HCT116 (cell line): ENCODE measurements at regions not wholly inside any gene's neighbourhood (a gene's known extent, or its start where the extent isn't known, plus 50 kb on each side); places are given as distances from the start of the nearest gene placed in this dataset.
"Not testable (repeated sequence)": the region's sequence is repeated elsewhere in the genome, so short reads cannot be mapped to it uniquely, and the experiment has no call there.

Source experiments
- ATAC-seq: fragments of 200-7000 bp; cut with Tn5 transposase; 2 replicates; pipeline ENCODE4 v1.9.1; 2020; ENCODE audit warnings: mild to moderate bottlenecking, moderate library complexity
- BruUV-seq: library from RNA; stranded (reverse); fragments of 400-500 nt; replicated peaks from 2 replicates; lab custom pipeline; 2021; lab: Mats Ljungman, UMichigan
- CTCF ChIA-PET: fragments of 300-600 bp; sonication (Branson Sonifier 250); formaldehyde crosslinking; loops from one replicate; lab custom pipeline; 2021; ENCODE audit warnings: antibody characterized with exemption; lab: Charles Lee
- POLR2A ChIA-PET: fragments of 300-600, 350-600 bp; sonication (Branson Sonifier 250); formaldehyde crosslinking; loops from one replicate; lab custom pipeline; 2021; ENCODE audit warnings: antibody characterized with exemption; lab: Charles Lee
- RAD21 ChIA-PET, 2 experiments: fragments of 300-600 bp; sonication (Branson Sonifier 250); formaldehyde crosslinking; loops; one replicate each; lab custom pipeline; 2023; ENCODE audit warnings: low total read pairs in 2 of 2; ENCODE audit not compliant: uncharacterized antibody in 2 of 2, unreplicated experiment in 2 of 2, low non-redundant PET in 1 of 2; lab: Charles Lee
- DNase-seq: peaks from one replicate; pipeline ENCODE4 v3.0.0-alpha.2; 2010; ENCODE audit warnings: low read depth, low spot score
- H2AFZ ChIP-seq: fragments of 200-600 bp; shearing (Covaris generic), sonication (generic); 2 replicates; pipeline ENCODE4 v1.6.1; 2017; ENCODE audit warnings: low read depth, mixed run types, mixed read lengths, antibody characterized with exemption, low read length; ENCODE audit not compliant: poor library complexity, severe bottlenecking
- H3K27ac ChIP-seq: 2 replicates; pipeline ENCODE4 v1.5.1; 2012; ENCODE audit warnings: low read depth, low read length
- H3K27me3 ChIP-seq: fragments of 200-600 bp; sonication (generic); 2 replicates; pipeline ENCODE4 v1.6.1; 2016; ENCODE audit warnings: mixed run types, low read length, mixed read lengths; ENCODE audit not compliant: insufficient read depth
- H3K36me3 ChIP-seq, 2 experiments: fragments of 200-500 bp in 1 of 2; fragments of 200-600 bp in 1 of 2; sonication (Bioruptor generic) in 1 of 2; sonication (generic) in 1 of 2; 2 replicates each; pipeline versions ENCODE4 v1.5.1 to v1.6.1; 2014 to 2016; ENCODE audit warnings: low read length in 2 of 2, inconsistent platforms in 1 of 2, mixed read lengths in 1 of 2, mixed run types in 1 of 2; ENCODE audit not compliant: insufficient read depth in 2 of 2, control insufficient read depth in 1 of 2
- H3K4me1 ChIP-seq, 2 experiments: fragments of 200-600 bp in 1 of 2; sonication (generic) in 1 of 2; 2 replicates each; pipeline versions ENCODE4 v1.5.1 to v1.6.1; 2012 to 2017; ENCODE audit warnings: low read length in 2 of 2, inconsistent platforms in 1 of 2, mild to moderate bottlenecking in 1 of 2, mixed read lengths in 1 of 2, mixed run types in 1 of 2, moderate library complexity in 1 of 2; ENCODE audit not compliant: insufficient read depth in 2 of 2, control insufficient read depth in 1 of 2
- H3K4me2 ChIP-seq: fragments of 200-600 bp; sonication (generic); 2 replicates; pipeline ENCODE4 v1.6.1; 2017; ENCODE audit warnings: mixed run types, low read length, mixed read lengths
- H3K4me3 ChIP-seq, 2 experiments: fragments of 200-600 bp in 1 of 2; sonication (generic) in 1 of 2; replicated peaks in 1 of 2; 2 replicates each; pipeline ENCODE4 v1.5.1; 2011 to 2016; ENCODE audit warnings: low read length in 2 of 2, control low read depth in 1 of 2, low read depth in 1 of 2, mild to moderate bottlenecking in 1 of 2, mixed read lengths in 1 of 2, mixed run types in 1 of 2
- H3K79me2 ChIP-seq: fragments of 200-600 bp; sonication (generic); 2 replicates; pipeline ENCODE4 v1.6.1; 2017; ENCODE audit warnings: mild to moderate bottlenecking, mixed run types, low read length, moderate library complexity, mixed read lengths; ENCODE audit not compliant: insufficient read depth
- H3K9ac ChIP-seq: fragments of 200-600 bp; sonication (generic); 2 replicates; pipeline ENCODE4 v1.6.1; 2016; ENCODE audit warnings: low read length, mixed read lengths
- H3K9me2 ChIP-seq: fragments of 200-600 bp; sonication (generic), shearing (Covaris generic); 2 replicates; pipeline ENCODE4 v1.6.1; 2017; ENCODE audit warnings: mixed run types, mild to moderate bottlenecking, moderate library complexity; ENCODE audit not compliant: insufficient read depth
- H3K9me3 ChIP-seq, 2 experiments: fragments of 200-500 bp in 1 of 2; fragments of 200-600 bp in 1 of 2; sonication (Bioruptor generic) in 1 of 2; sonication (generic) in 1 of 2; 2 replicates each; pipeline ENCODE4 v1.6.1; 2014 to 2017; ENCODE audit warnings: low read length in 2 of 2, mixed read lengths in 2 of 2, inconsistent platforms in 1 of 2, low read depth in 1 of 2, mild to moderate bottlenecking in 1 of 2, mixed run types in 1 of 2, moderate library complexity in 1 of 2; ENCODE audit not compliant: control insufficient read depth in 1 of 2, insufficient read depth in 1 of 2
- H4K20me1 ChIP-seq: fragments of 200-600 bp; sonication (generic), shearing (Covaris generic); 2 replicates; pipeline ENCODE4 v1.6.1; 2017; ENCODE audit warnings: mixed run types, mild to moderate bottlenecking, moderate library complexity; ENCODE audit not compliant: insufficient read depth
- intact Hi-C: fragments of 100-400 bp; cut with micrococcal nuclease; formaldehyde crosslinking; loops from 2 replicates; pipeline ENCODE4 v1.10.0; 2022

- ATAC-seq, H3K9ac ChIP-seq, BruUV-seq, H3K79me2 ChIP-seq, H2AFZ ChIP-seq, intact Hi-C loops, POLR2A ChIA-PET, CTCF ChIA-PET, H3K9me2 ChIP-seq, H4K20me1 ChIP-seq, RAD21 ChIA-PET, H3K4me1 ChIP-seq, H3K27ac ChIP-seq, DNase-seq, H3K36me3 ChIP-seq, H3K4me3 ChIP-seq, H3K9me3 ChIP-seq, H3K27me3 ChIP-seq, H3K4me2 ChIP-seq: not testable (repeated sequence)
These were observed 284.9 kb downstream of the CCDC74A start for GRCh38 chr2:131812605-131813004.

- CTCF ChIA-PET, H3K9me2 ChIP-seq, DNase-seq, H3K4me2 ChIP-seq, H3K27ac ChIP-seq, H4K20me1 ChIP-seq, intact Hi-C loops, RAD21 ChIA-PET, H3K27me3 ChIP-seq, H3K4me1 ChIP-seq, H3K9ac ChIP-seq, H3K9me3 ChIP-seq, H2AFZ ChIP-seq, BruUV-seq, H3K4me3 ChIP-seq, H3K36me3 ChIP-seq, POLR2A ChIA-PET, H3K79me2 ChIP-seq, ATAC-seq: not testable (repeated sequence)
These were observed 285.7 kb downstream of the CCDC74A start for GRCh38 chr2:131813378-131813777.

DNA sequence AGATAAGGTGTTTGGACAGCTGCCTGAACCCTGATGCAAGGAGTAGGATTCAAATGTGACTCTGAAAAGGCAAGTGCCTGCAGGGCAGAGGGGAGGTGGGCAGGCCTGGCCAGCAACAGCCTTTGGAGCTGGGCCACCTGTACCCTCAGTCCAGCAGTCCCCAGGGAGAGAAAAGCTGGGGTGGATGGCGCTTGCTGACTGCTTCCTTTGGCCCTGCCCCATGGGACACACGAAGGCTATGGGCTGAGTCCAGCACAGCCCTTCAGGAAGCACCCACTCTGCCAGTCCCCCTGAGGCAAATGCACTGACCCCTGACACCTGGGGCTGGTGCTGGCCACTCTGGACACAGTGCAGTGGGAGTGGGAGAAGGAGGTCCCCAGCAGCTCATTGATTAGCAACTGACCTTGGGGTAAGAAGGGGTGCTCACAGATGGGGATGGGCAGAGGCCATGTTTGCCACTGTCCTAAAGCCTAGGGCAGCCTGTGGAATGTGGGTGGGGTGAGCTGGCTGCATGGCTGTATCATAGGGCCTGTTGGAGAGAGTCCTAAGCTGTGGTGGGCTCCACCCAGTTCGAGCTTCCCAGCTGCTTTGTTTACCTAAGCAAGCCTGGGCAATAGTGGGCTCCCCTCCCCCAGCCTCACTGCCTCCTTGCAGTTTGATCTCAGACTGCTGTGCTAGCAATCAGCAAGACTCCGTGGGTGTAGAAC is 290.7 kb downstream of the CCDC74A start:
- CTCF ChIA-PET, H3K36me3 ChIP-seq, DNase-seq, H3K9ac ChIP-seq, H3K9me2 ChIP-seq, H3K27me3 ChIP-seq, ATAC-seq, H2AFZ ChIP-seq, H3K27ac ChIP-seq, POLR2A ChIA-PET, intact Hi-C loops, BruUV-seq, H3K4me1 ChIP-seq, H3K4me3 ChIP-seq, H3K9me3 ChIP-seq, RAD21 ChIA-PET, H4K20me1 ChIP-seq, H3K4me2 ChIP-seq, H3K79me2 ChIP-seq: not testable (repeated sequence)
